LNCaP clone FGC (cell line): ENCODE measurements at regions not wholly inside any gene's neighbourhood (a gene's known extent, or its start where the extent isn't known, plus 50 kb on each side); places are given as distances from the start of the nearest gene placed in this dataset.

ENCODE experiments used
- DNase-seq: peaks from one replicate; pipeline ENCODE4 v3.0.0-alpha.2; 2011; ENCODE audit warnings: low read depth
- H3K4me3 ChIP-seq: 2 replicates; pipeline ENCODE4 v1.5.1; 2011; ENCODE audit warnings: mild to moderate bottlenecking, low read depth, low read length, control low read depth
- TF ChIP-seq, protein P1 (sequence below): IDR thresholded peaks from 2 replicates; pipeline ENCODE4 v1.5.1; 2012; ENCODE audit warnings: mild to moderate bottlenecking; ENCODE audit not compliant: control insufficient read depth, insufficient read depth; ENCODE audit errors: extremely low read depth

DNA sequence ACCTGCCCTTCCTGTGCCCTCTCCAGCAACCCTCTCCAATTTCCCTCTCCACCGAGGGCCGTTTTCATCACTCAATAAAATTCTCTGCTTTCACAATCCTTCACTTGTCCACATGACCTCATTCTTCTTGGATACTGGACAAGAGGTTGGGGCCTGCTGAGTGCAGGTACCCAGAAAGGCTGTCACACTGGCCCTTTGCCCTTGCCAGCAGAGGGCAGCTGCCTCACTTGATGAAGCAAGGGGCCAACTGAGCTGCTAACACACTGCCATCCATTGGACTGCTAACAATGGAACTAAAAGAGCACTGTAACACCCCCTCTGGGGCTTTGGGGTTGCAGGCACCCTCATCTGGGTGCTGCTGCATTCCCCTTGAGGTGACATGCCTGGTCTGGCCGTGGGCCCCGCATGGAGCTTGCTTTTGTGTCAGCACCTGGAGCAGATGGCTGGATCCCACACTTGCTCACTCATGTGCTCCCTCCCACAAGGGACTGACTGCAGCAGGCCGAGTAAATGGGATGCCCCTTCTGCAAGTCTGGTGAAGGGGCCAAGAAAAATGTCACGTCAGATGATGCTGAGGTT is 308.1 kb upstream of the ADCY2 start:
- H3K4me3 ChIP-seq, result no peak overlapping the region
- TF ChIP-seq, protein P1, sequence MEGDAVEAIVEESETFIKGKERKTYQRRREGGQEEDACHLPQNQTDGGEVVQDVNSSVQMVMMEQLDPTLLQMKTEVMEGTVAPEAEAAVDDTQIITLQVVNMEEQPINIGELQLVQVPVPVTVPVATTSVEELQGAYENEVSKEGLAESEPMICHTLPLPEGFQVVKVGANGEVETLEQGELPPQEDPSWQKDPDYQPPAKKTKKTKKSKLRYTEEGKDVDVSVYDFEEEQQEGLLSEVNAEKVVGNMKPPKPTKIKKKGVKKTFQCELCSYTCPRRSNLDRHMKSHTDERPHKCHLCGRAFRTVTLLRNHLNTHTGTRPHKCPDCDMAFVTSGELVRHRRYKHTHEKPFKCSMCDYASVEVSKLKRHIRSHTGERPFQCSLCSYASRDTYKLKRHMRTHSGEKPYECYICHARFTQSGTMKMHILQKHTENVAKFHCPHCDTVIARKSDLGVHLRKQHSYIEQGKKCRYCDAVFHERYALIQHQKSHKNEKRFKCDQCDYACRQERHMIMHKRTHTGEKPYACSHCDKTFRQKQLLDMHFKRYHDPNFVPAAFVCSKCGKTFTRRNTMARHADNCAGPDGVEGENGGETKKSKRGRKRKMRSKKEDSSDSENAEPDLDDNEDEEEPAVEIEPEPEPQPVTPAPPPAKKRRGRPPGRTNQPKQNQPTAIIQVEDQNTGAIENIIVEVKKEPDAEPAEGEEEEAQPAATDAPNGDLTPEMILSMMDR, result no peak
- DNase-seq, result no peak

GRCh38 chr5:7088849-7089248 is 307.1 kb upstream of the ADCY2 start:
- no peak overlapping the region for H3K4me3 ChIP-seq
- TF ChIP-seq, protein P1, result no peak
- no peak for DNase-seq

GRCh38 chr5:7094626-7095025 is 301.3 kb upstream of the ADCY2 start:
- TF ChIP-seq, protein P1, result no peak

GRCh38 chr5:7096294-7096693 is 299.6 kb upstream of the ADCY2 start:
- TF ChIP-seq, protein P1, result no peak
- DNase-seq, result no peak

More at GRCh38 chr5:7094626-7095025, 301.3 kb upstream of the ADCY2 start:
- H3K4me3 ChIP-seq, result no peak overlapping the region
- peak; percentile 13 for DNase-seq

DNA sequence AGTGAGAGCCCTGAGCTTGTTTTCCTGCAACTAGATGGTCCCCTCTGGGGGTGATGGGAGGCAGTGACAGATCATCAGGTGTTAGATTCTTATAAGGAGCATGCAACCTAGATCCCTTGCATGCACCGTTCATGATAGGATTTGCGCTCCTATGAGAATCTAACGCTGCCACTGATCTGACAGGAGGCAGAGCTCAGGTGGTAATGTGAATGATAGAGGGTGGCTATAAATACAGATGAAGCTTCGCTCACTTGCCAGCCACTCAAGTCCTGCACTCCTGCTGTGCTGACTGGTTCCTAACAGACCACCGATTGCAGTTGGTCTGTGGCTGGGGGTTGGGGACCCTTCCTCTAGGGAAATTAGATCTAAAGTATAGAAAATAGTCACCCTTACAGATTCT is 290.6 kb upstream of the ADCY2 start:
- TF ChIP-seq, protein P1, result no peak
- no peak for DNase-seq
- H3K4me3 ChIP-seq, result no peak overlapping the region

More at GRCh38 chr5:7096294-7096693, 299.6 kb upstream of the ADCY2 start:
- H3K4me3 ChIP-seq, result no peak overlapping the region

DNA sequence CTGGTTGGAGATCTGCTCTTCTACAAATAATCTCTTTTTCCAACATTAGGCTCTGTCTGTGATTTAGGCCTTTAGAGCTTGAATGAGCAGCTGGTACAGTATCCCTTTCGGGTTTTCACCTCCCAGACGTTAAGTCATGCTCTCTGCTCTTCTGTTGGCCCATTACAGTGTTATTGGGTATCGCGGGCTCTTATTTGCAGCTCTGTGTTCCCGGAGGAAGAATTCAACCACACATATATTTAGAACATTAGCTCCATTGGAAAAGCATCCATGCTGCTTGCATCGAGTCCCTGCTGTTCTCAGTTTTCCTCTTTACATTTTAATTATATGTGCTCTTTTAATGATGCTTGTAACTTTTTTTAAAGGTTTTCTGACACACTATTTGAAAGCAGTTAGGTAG is 278.0 kb upstream of the ADCY2 start:
- H3K4me3 ChIP-seq, result no peak overlapping the region
- TF ChIP-seq, protein P1, result no peak
- DNase-seq, result no peak

- TF ChIP-seq, protein P1, result no peak
- H3K4me3 ChIP-seq, result no peak overlapping the region
- DNase-seq, result no peak
Observed at GRCh38 chr5:7131680-7132079, 264.3 kb upstream of the ADCY2 start.
